Subcutaneous abdominal adipose tissue (tissue), 5 donors: ENCODE measurements at regions not wholly inside any gene's neighbourhood (a gene's known extent, or its start where the extent isn't known, plus 50 kb on each side); places are given as distances from the start of the nearest gene placed in this dataset.
A peak's percentile ranks its signal among the peaks of the same experiment; 100 is the strongest.

Source experiments
- H3K27ac ChIP-seq: one replicate; pipeline ENCODE4 v1.7.0; 2013; ENCODE audit warnings: low read depth, mild to moderate bottlenecking, inconsistent platforms, low read length, moderate library complexity
- H3K27me3 ChIP-seq, 5 donors: one replicate each; pipeline ENCODE4 v1.7.0; 2013; ENCODE audit warnings: low read length in 5 of 5, inconsistent platforms in 1 of 5; ENCODE audit not compliant: control insufficient read depth in 5 of 5, insufficient read depth in 4 of 5
- H3K36me3 ChIP-seq, 5 donors: one replicate each; pipeline ENCODE4 v1.7.0; 2013; ENCODE audit warnings: low read length in 5 of 5; ENCODE audit not compliant: control insufficient read depth in 5 of 5, insufficient read depth in 5 of 5
- H3K4me1 ChIP-seq, 5 donors: one replicate each; pipeline ENCODE4 v1.7.0; 2013; ENCODE audit warnings: low read length in 5 of 5, mild to moderate bottlenecking in 3 of 5, moderate library complexity in 1 of 5; ENCODE audit not compliant: control insufficient read depth in 5 of 5, insufficient read depth in 5 of 5
- H3K4me3 ChIP-seq, 5 donors: one replicate each; pipeline ENCODE4 v1.7.0; 2013; ENCODE audit warnings: low read length in 5 of 5, low read depth in 1 of 5
- H3K9ac ChIP-seq, 5 donors: one replicate each; pipeline ENCODE4 v1.7.0; 2013; ENCODE audit warnings: low read length in 5 of 5, mild to moderate bottlenecking in 4 of 5, moderate library complexity in 3 of 5
- H3K9me3 ChIP-seq, 5 donors: one replicate each; pipeline ENCODE4 v1.7.0; 2013; ENCODE audit warnings: low read length in 5 of 5; ENCODE audit not compliant: control insufficient read depth in 5 of 5
- donor health status: healthy.
- donor health status: healthy.
- donor health status: healthy.
- donor health status: healthy.
- donor health status: healthy.

DNA sequence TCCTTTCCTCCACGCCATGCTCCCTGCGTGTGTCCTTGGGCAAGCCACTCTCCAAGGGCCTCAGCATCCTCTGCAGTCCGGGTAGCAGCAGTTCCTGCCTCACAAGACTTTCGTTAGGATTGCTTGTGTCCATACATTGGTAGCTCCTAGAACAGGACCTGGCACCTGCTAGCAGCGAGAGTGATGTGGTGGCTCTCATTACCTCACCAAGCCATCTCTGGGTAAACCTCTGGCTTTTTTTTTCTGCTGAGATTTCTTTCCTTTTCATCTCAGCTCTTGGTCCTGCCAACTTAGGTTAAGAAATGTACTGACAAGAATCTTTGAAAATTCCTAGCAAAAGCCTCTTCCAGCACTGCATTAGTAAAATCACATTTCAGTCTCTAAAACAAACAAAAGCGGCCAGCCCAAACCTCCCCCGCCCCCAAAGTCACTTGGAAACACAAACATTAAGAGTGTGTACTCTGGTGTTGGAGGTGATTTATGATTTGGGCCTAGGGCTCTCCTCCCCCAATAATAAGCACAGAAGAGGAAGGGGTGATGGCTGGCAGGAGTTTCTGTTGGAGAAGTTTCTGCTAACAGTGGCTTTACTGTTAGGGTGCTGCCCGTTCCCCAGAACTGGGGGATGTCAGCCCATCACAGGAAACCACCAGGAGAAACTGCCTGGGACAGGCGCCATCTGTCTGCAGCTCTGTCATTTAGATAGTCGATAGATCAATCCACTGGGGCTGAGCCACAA is 199.2 kb downstream of the CD83 start:
- Histone ChIP-seq H3K9me3 (no peaks in the 10 kb centered on the region), H3K36me3 (no peaks in the 10 kb centered on the region), H3K27ac (no peak overlapping the region)

GRCh38 chr6:14317387-14317970 is 199.9 kb downstream of the CD83 start:
- H3K9ac ChIP-seq = no peak overlapping the region
- H3K27ac ChIP-seq = no peak overlapping the region
- H3K36me3 ChIP-seq = no peaks in the 10 kb centered on the region
- no peaks in the 10 kb centered on the region for H3K27me3 ChIP-seq
- H3K4me3 ChIP-seq = no peak overlapping the region
- H3K4me1 ChIP-seq = no peaks in the 10 kb centered on the region
- H3K9me3 ChIP-seq = no peaks in the 10 kb centered on the region

More for the DNA sequence above, 199.2 kb downstream of the CD83 start:
- Histone ChIP-seq H3K27me3 (no peaks in the 10 kb centered on the region), H3K4me1 (no peaks in the 10 kb centered on the region), H3K4me3 (no peak overlapping the region), H3K9ac (no peak overlapping the region)

DNA sequence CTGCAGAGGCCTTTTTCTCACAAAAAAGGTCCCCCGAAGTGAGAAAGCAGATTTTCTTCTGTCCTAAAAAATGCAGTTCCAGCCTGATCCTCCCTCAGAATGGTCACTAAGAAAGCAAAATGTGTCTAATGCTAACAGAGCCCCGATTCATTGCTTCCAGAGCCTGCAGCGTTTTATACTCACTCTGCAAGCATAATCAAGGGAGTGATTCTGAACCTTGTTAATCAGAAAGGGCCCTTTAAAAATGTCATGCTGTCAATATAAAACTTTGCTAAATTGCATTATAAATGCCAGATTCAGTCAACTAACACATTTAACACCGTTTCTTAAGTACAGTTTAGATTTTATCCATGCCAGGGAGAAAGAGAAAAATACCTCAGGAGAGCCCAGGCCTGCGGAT is 202.8 kb downstream of the CD83 start:
- H3K9me3 ChIP-seq = no peaks in the 10 kb centered on the region
- no peak overlapping the region for H3K4me3 ChIP-seq

DNA sequence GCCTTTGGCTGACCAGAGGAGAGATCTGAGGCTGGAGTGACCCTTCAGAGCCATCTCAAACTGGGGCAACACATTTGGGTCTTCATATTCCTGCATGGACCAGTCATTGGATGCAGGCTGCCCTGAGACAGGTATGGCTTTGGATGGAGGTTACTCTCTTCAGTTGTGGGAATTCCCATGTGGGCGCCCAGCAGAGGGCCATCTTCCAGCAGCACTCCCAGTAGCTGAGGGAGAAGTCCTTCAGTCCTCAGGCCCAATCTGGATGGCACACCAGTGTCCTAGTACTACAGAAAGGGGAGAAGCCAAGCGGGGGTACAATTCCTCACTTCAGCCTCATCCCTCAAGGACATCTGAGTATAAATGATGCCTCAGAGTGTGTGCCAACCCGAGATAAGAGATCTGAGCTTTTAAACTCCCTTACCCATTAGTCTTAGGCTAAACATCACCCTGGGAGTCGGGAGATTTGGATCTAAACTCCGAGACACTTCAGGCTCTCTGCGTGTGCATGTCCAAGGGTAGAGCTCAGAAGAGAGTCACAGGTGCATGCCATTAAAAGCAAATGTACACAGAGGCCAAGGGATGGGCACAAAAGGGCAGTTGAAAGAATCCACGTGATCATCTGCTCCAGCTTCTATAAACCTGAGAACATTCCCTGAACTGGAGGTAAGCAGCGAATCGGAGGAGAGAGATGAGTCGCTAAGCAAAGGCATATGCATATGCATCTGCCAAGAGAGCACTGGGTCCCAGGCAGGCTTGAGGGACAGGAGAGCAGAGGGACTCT is 204.6 kb downstream of the CD83 start:
- no peaks in the 10 kb centered on the region for H3K9me3 ChIP-seq
- no peak overlapping the region for H3K27ac ChIP-seq
- H3K27me3 ChIP-seq = no peaks in the 10 kb centered on the region
- H3K4me1 ChIP-seq = no peaks in the 10 kb centered on the region
- H3K36me3 ChIP-seq = no peaks in the 10 kb centered on the region
- no peak overlapping the region for H3K9ac ChIP-seq
- H3K4me3 ChIP-seq = no peak overlapping the region

More for the DNA sequence above, 202.8 kb downstream of the CD83 start:
- H3K27ac ChIP-seq = no peak overlapping the region
- H3K9ac ChIP-seq = no peak overlapping the region
- H3K36me3 ChIP-seq = no peaks in the 10 kb centered on the region
- H3K27me3 ChIP-seq = no peaks in the 10 kb centered on the region
- H3K4me1 ChIP-seq = no peaks in the 10 kb centered on the region

GRCh38 chr6:14322841-14323240 is 205.3 kb downstream of the CD83 start:
- Histone ChIP-seq H3K4me1 (peaks cover 0 to 2% (median 0%) of the 10 kb centered on the region in 5 donors), H3K27ac (no peak overlapping the region), H3K9me3 (no peaks in the 10 kb centered on the region), H3K9ac (no peak overlapping the region), H3K36me3 (no peaks in the 10 kb centered on the region), H3K4me3 (no peak overlapping the region), H3K27me3 (no peaks in the 10 kb centered on the region)

DNA sequence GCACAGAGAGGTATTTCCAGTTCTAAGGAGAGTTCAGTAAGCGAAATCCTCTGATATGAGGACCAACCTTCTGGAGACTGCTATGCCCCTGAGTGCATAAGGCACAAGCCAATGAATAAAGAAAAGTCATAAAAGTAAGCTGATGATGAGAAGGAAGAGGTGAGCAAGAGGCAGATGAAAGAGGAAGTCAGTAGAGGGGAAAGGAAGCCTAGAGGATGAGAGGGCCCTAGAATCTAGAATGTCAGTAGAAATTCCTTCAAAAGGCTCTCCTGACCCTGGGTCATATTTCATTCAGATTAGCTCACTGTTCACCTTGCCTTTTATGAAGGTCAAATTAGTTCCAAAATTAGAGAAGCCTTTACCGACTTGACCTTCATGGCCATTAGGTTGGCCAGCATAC is 209.2 kb downstream of the CD83 start:
- Histone ChIP-seq H3K27ac (no peak overlapping the region), H3K9me3 (no peaks in the 10 kb centered on the region), H3K27me3 (no peaks in the 10 kb centered on the region), H3K4me1 (peaks cover 0 to 25% (median 17%) of the 10 kb centered on the region in 5 donors), H3K36me3 (no peaks in the 10 kb centered on the region), H3K4me3 (no peak overlapping the region), H3K9ac (no peak overlapping the region)

DNA sequence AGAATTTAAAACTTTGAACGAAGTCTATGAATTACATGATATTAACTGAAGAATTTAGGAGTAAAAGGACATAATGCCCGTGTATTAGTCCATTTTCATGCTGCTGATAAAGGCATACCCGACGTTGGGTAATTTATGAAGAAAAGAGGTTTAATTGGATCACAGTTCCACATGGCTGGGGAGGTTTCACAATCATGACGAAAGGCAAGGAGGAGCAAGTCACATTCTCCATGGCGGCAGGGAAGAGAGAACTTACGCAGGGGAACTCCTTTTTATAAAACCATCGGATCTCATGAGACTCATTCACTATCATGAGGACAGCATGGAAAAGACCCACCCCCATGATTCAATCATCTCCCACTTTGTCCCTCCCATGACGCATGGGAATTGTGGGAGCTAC is 210.6 kb downstream of the CD83 start:
- peak overlapping the region; percentile 78 for H3K27ac ChIP-seq
- H3K4me3 ChIP-seq = peak overlapping the region in 1 of 5 donors; percentile 22
- H3K4me1 ChIP-seq = peaks cover 0 to 25% (median 17%) of the 10 kb centered on the region in 5 donors
- no peak overlapping the region for H3K9ac ChIP-seq
- no peaks in the 10 kb centered on the region for H3K9me3 ChIP-seq
- H3K36me3 ChIP-seq = no peaks in the 10 kb centered on the region
- H3K27me3 ChIP-seq = no peaks in the 10 kb centered on the region

DNA sequence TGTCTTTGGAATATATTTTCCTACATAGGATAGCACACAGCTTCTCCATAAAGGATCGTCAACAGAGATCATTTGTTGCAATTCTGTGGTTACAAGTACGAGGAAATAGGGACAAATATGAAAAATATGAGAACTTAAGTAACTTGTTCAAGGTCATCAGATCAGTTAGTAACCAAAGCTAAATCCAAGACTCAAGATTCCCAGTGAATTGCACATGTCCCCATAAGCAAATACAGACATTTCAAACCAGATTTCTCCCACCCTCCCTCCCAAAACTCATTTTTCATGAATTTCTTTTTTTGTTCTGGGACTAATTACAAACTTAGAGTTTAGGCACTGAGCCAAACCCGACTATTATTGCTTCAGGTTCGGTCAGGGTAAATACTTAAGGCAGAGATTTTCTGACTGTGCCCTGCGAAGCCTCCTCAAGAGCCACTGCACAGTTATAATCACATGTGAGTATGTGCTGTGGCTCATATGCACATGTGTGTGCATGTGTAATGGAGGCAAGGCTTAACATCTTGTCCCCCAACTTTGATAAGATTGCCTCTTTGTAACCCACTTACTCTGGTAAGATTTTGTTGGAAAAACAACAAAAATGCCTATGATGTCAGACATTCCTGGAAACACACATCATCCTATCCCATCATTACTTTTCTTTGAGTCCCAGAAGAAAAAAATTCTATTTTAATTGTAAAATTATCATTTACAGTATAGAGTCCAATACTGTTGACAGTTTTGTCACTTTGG is 216.2 kb downstream of the CD83 start:
- H3K4me3 ChIP-seq = no peak overlapping the region
- H3K9ac ChIP-seq = no peak overlapping the region
- H3K36me3 ChIP-seq = no peaks in the 10 kb centered on the region
- H3K4me1 ChIP-seq = peaks cover 0 to 32% (median 17%) of the 10 kb centered on the region in 5 donors
- H3K9me3 ChIP-seq = no peaks in the 10 kb centered on the region
- H3K27ac ChIP-seq = no peak overlapping the region
- H3K27me3 ChIP-seq = no peaks in the 10 kb centered on the region

GRCh38 chr6:14335071-14335470 is 217.5 kb downstream of the CD83 start:
- no peaks in the 10 kb centered on the region for H3K27me3 ChIP-seq
- H3K9ac ChIP-seq = no peak overlapping the region
- H3K36me3 ChIP-seq = no peaks in the 10 kb centered on the region
- H3K9me3 ChIP-seq = no peaks in the 10 kb centered on the region
- peaks cover 0 to 26% (median 7%) of the 10 kb centered on the region in 5 donors for H3K4me1 ChIP-seq
- no peak overlapping the region for H3K27ac ChIP-seq
- H3K4me3 ChIP-seq = no peak overlapping the region
